Fibroblast of skin of left biceps (primary cell): ENCODE measurements at regions not wholly inside any gene's neighbourhood (a gene's known extent, or its start where the extent isn't known, plus 50 kb on each side); places are given as distances from the start of the nearest gene placed in this dataset.
"Not testable (repeated sequence)": the region's sequence is repeated elsewhere in the genome, so short reads cannot be mapped to it uniquely, and the experiment has no call there.

Experiments used
- DNase-seq, 2 experiments: peaks; one replicate each; pipeline ENCODE4 v3.0.0-alpha.2; 2013; ENCODE audit warnings: low read depth in 2 of 2

DNA sequence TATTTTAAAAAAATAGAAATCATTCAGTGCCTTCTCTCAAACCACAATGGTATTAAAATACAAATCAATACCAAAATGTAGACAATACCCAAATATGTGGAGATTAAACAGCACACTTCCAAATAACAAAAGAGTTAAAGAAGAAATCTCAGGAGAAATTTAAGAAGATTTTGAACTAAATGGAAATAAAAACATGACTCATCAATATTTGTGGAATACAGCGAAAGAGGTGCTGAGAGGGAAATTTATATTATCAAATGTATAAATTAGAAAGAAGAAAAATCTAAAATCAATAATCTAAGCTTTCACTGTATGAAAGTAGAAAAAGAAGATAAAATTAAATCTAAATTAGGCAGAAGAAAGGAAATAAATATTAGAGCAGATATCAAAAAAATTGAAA, 233.1 kb downstream of the RPIA start:
- no peak for DNase-seq

DNA sequence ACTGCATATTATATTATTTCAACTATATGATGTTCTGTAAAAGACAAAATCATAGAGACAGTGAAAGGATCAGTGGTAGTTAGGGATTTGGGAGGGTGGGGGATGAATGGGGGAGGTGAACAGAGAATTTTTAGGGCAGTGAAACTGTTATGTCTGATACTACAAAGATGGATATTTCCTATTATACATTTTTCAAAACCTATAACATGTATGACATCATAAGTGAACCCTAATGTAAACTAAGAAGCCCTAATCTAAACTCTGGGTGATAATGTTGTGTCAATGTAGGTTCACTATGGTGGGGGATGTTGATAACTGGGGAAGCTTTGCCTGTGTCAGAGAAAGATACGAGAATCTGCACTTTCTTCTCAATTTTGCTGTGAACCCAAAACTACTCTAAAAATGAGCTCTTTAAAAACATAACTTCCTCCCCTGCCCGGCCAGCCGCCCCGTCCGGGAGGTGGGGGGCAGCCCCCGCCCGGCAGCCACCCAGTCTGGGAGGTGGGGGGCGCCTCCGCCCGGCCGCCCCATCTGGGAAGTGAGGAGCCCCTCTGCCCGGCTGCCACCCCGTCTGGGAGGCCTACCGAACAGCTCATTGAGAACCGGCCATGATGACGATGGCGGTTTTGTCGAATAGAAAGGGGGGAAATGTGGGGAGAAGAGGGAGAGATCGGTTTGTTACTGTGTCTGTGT, 234.4 kb downstream of the RPIA start:
- DNase-seq: no peak

DNA sequence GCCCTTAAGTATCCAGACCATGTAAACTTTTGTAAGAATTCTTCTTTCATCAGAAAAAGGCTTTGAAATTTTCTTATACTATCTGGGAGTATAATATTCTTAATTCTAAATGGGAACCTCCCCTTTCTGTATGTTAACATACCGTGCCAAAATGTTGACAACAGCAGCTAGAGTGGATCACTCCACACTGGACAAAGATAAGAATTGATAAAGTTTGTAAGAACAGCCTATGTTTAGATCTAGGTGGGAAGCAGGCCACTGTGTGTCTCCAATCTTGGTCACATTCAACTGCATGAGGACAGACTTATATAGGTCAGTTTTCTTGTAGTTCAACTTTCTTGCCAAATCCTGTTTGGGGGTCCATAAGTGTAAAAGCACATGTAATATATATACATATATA, 235.7 kb downstream of the RPIA start:
- DNase-seq: no peak

GRCh38 chr2:88930659-88931058, 239.2 kb downstream of the RPIA start:
- DNase-seq: no peak

DNA sequence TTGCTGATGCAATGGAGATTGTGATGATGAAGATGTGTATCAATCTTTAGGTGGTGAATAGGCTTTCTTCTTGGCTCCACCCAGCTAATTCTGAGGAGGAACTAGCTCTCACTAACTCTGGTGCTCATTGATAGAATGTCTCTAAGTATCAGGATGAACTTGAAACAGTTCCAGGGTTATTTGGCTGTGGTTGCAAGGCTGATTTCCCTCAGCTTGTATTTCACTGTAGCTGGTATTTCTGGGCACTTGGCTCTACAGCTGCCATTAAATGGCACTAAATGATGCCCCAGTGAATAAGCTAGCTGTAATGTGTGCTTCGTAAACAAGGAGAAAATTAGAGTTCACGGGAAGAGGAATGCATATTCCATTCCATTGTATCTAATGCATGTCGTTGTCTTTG, 241.2 kb downstream of the RPIA start:
- DNase-seq: no peak

DNA sequence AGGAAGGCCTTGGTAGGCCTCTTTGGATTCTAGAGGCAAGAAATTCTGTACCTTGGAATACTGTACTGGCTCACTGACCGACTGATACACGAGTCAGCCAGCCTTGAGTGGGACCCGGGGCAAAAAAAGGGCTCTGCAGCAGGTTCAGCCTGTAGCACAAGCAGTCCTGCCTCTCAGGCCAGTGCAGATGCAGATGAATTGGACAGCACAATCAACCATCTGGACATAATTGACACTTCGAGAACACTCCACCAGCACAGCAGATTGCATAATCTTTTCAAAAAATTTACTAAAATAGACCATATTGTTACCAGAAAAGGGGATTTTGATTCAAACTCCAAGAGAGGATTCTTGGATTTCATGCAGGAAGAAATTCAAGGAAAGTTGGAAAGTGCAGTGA, 241.6 kb downstream of the RPIA start:
- no peak for DNase-seq

DNA sequence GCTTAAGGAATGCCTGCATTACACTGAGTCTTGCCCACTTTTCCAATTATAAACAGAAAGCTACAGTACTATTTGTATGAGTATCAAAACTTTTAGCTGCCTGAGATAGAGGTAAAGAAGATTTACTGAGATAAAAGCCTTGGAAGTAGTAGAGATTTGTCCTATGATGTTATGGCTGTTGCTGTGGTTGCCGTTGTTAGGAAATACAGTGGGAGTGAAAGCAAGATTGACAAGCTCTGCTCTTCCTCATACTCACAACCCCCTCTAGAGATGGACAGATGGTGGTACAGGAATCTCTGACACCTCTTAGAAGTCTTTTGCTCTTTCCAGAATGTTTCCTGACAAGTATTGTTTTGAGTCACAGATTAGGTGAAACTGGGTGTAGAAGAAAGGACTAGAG, 242.5 kb downstream of the RPIA start:
- DNase-seq: no peak

DNA sequence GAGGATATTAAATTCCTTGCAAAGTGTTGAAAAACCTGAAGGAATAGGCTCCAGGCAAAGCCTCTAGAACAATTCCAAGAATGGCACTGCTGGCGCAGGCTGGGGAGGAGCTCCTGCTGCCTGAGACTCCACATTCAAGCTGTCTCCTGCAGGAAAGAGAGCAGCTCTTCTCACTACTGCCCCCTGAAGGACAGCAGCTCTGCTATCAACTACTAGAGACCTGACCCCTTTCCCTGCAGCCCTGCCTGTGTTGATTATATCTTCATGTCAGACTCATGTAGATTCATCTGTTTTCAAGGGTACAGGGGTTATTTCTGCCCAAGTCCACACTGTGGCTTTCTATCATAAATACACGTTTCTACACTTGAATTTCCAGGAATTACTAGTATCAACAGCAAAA, 249.7 kb downstream of the RPIA start:
- DNase-seq: not testable (repeated sequence)

GRCh38 chr2:88942798-88943197, 251.3 kb downstream of the RPIA start:
- DNase-seq: no peak

GRCh38 chr2:88949336-88949735, 257.9 kb downstream of the RPIA start:
- no peak for DNase-seq

GRCh38 chr2:88950010-88950409, 258.5 kb downstream of the RPIA start:
- no peak for DNase-seq

DNA sequence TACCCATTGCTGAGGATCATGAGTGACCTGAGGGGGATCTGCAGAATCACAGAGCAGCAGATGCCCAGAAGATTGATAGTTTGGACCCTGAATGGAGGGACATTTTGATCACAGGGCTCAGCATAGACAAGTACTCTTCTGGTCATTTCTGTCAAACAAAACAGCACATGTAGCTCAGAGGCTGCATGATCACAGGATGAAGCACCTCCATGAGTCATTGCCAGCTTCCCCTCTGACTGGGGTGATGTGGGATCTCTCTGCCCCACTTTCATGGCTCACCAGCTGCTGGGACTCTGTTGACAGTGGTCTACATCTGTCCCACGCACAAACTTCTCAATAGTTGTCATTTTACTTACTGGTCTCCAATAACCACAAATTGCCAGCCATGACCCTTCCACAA, 264.1 kb downstream of the RPIA start:
- no peak for DNase-seq

DNA sequence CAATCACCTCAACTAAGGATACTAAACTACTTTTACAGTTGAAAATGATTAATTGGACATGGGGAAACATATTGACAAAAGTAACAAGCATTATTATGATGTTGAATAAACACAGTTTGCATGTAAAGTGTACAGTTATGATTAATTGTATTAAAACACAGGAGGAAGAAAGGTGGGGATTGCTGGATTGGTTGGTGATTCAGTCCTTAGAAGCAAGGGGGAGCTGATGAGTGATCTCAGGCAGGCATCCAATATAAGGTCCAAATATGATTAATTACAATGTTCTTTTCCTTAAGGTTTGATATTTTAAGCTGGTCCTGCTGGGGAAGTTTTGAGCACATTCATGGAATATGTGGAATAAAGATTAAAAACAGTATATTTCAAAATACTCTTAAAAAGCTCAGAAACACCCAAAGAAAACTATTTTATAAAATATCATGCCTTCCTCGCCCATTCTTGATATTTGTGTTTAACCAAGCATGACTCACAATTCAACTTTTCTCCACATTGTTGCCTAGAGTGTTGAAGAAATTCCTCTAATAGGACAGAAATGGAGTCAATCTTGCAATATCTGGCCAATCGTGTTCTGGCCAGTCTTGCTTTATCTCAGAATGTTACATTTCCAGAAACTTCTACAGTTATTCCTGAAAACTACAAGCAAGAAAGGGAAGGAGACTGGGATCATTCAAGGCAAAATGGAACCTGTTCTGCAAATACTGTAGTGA, 268.2 kb downstream of the RPIA start:
- DNase-seq: no peak

GRCh38 chr2:88961323-88961722, 269.9 kb downstream of the RPIA start:
- DNase-seq: not testable (repeated sequence)

GRCh38 chr2:88967844-88968243, 276.4 kb downstream of the RPIA start:
- DNase-seq: no peak

- not testable (repeated sequence) for DNase-seq
Measured at GRCh38 chr2:88978011-88978410, 286.5 kb downstream of the RPIA start.

DNA sequence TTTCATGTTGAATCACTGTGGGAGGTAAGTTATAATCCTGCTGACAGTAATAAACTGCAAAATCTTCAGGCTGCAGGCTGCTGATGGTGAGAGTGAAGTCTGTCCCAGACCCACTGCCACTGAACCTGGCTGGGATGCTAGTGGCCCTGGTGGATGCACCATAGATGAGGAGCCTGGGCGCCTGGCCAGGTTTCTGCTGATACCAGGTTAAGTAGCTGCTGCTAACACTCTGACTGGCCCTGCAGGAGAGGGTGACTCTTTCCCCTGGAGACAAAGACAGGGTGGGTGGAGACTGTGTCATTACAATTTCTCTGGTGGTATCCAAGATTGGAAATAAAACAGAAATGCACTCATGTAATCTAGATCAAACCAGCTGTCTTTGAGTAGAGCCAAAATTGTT, 287.0 kb downstream of the RPIA start:
- DNase-seq: not testable (repeated sequence)

GRCh38 chr2:88984079-88984478, 292.6 kb downstream of the RPIA start:
- not testable (repeated sequence) for DNase-seq

GRCh38 chr2:88986721-88987330, 295.4 kb downstream of the RPIA start:
- not testable (repeated sequence) for DNase-seq

DNA sequence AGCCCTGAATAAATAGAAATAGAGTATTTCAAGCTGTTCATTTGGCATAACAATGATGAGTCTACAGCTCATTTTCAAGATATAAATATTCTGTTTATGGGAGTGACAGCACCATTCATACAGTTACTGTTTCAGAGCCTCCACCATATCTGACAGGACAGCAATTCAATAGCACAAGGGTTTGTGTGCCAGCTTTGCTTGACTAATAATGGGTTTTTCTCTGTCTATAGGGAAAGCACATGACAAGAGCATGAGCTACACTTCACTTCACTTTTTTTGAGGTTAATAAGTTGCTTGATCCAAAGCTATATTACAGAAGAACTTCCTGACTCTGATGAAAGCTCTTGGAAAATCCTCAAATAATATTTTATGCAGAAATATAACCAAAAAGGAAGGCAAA, 297.1 kb downstream of the RPIA start:
- DNase-seq: not testable (repeated sequence)

DNA sequence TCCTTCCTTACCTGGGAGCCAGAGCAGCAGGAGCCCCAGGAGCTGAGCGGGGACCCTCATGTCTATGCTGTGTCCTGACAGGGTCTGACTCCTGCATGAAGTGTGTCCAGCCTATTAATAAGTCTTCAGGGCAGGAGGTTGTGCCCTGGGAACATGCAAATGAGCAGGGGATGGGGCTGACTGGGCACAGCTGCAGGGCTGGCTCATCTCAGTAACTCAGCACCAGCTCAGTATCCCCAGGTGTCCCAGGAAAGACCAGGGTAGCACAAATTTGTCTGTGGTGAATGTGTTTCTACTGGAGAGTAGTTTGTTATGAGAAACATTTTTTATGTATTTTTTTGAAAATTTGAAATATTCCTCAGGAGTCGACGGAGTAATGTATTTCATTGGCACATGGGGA, 301.3 kb downstream of the RPIA start:
- DNase-seq: not testable (repeated sequence)

DNA sequence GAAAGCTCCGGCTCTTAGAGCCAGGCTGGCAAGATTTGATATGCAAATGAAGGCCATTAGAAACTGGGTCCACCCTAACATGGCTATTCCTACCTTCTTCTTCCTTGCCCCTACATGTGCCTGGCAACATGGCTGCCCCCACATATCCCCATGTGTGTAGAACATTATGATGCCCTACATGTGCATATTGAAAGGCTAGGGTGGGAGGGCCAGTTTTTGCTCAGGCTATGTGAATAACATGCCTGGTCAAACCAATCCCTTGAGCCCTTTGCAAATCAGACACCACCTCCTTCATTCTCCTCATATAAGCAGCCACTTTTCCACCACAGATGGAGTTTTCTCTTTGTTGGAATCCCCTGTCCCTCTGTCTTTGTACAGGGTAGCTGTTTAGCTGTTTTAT, 303.4 kb downstream of the RPIA start:
- DNase-seq: not testable (repeated sequence)

- DNase-seq: not testable (repeated sequence)
Measured at GRCh38 chr2:88996588-88996987, 305.1 kb downstream of the RPIA start.
